Sciatic nerve (tissue), 2 donors: ENCODE measurements at regions not wholly inside any gene's neighbourhood (a gene's known extent, or its start where the extent isn't known, plus 50 kb on each side); places are given as distances from the start of the nearest gene placed in this dataset.
"Not testable (repeated sequence)": the region's sequence is repeated elsewhere in the genome, so short reads cannot be mapped to it uniquely, and the experiment has no call there.

Experiments
- ATAC-seq: fragments of 200-7000 bp; cut with Tn5 transposase; one replicate; pipeline ENCODE4 v1.9.1; 2020; ENCODE audit warnings: mild to moderate bottlenecking, moderate library complexity
- DNase-seq: peaks from one replicate; pipeline ENCODE4 v3.0.0-alpha.2; 2020; ENCODE audit warnings: low spot score
- intact Hi-C: fragments of 100-400 bp; cut with DNase I; formaldehyde crosslinking; loops from one replicate; pipeline ENCODE4 v1.14.2; 2022
- donor health status: DM: no; HTN: no; CAD: no.
- donor health status: DM: no; HTN: no; CAD: no.

- intact Hi-C loops: no loop called here
- ATAC-seq: no peak
- DNase-seq: no peak
Measured at GRCh38 chr11:38392176-38392575, 1794.1 kb upstream of the RAG2 start.

DNA sequence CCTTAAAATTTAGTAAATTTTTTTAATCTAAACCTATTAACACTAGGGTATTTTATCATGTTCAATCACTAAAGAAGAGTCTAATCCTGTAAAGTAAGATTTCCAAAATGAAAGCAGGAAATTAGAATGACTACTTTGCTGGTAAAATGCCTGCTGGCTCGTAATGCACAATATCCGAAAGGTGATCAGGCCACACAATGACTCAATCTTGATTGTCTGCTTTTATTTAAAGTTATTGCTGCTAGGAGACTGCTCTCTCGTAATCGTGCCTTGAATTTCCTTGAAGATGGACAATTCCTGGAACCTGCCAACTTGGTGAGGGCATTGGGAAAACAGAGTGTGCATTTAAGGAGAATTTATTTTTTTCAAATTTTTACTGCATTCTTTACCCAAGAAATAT is 1786.5 kb upstream of the RAG2 start:
- ATAC-seq (no peak), DNase-seq (no peak)
- intact Hi-C loops: no loop called here

DNA sequence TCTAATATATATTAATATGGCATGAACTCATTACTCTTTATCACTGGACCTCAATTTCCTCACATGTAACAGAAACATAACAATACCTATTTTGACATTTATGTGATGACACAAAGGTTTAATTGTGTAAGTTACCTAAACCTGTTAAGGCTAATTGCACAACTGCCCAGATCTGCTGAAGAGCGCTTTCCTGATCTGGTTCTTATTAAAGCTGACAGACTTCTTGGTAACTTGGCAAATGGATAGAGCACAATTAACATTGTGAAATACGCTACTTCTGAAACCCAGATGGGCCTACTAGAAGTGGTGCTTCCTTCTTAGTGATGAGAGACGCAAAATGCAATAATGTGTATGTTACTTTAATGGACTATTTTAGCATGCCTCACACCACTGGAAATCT is 1767.2 kb upstream of the RAG2 start:
- ATAC-seq: no peak
- no peak for DNase-seq
- intact Hi-C loops: no loop called here

DNA sequence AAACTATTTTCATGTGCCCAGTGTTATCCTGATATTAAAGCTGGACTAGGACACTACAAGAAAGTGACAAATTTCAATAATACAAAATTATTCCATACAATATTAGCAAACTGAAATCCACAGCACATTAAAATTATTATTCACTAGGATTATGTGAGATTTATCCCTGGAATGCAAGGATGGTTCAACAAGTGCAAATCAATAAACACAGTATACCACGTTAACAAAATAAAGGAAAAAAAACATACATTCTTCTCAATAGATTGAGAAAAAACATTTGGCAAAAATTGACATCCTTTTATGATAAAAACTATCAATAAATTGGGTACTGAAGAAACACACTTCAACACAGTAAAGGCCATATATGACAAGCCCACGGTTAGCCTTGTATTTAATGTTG is 1758.2 kb upstream of the RAG2 start:
- no peak for DNase-seq
- ATAC-seq: no peak
- intact Hi-C loops: no loop called here

DNA sequence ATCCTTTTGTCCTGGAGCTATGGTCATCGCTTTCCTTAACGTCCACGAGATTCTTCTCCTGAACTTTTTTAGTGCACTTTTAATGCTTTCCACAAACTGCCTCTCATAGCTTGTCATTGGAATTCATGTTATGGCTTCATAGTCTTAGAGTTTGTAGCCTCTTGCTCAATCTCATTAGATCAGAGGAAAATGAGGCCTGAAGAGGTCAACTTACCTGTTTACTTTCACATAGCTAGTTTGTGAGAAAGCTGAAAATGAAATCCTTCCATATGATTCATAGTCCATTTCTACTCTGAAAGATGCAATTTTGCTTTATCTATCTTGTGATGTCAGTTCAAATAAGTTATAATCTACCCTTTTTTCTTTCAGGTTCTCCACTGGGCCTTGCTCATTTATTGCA is 1747.2 kb upstream of the RAG2 start:
- intact Hi-C loops: no loop called here
- DNase-seq (no peak), ATAC-seq (no peak)

DNA sequence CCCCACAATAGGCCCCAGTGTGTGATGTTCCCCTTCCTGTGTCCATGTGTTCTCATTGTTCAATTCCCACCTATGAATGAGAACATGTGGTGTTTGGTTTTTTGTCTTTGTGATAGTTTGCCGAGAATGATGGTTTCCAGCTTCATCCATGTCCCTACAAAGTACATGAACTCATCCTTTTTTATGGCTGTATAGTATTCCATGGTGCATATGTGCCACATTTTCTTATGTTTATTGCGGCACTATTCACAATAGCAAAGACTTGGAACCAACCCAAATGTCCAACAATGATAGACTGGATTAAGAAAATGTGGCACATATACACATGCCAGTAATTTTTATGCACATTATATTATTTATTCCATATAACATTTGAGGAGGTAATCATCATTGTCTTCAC is 1743.6 kb upstream of the RAG2 start:
- ATAC-seq, DNase-seq, intact Hi-C loops: not testable (repeated sequence)

- intact Hi-C loops: no loop called here
Measured at GRCh38 chr11:38339835-38340440, 1741.9 kb upstream of the RAG2 start.

GRCh38 chr11:38338022-38338421 is 1740.0 kb upstream of the RAG2 start:
- intact Hi-C loops, DNase-seq, ATAC-seq: not testable (repeated sequence)

More at GRCh38 chr11:38339835-38340440, 1741.9 kb upstream of the RAG2 start:
- no peak for DNase-seq
- ATAC-seq: no peak

- DNase-seq (no peak), ATAC-seq (no peak)
- intact Hi-C loops: no loop called here
Measured at GRCh38 chr11:38332046-38332445, 1734.0 kb upstream of the RAG2 start.

GRCh38 chr11:38330578-38330977 is 1732.5 kb upstream of the RAG2 start:
- intact Hi-C loops: no loop called here
- no peak for DNase-seq
- no peak for ATAC-seq

DNA sequence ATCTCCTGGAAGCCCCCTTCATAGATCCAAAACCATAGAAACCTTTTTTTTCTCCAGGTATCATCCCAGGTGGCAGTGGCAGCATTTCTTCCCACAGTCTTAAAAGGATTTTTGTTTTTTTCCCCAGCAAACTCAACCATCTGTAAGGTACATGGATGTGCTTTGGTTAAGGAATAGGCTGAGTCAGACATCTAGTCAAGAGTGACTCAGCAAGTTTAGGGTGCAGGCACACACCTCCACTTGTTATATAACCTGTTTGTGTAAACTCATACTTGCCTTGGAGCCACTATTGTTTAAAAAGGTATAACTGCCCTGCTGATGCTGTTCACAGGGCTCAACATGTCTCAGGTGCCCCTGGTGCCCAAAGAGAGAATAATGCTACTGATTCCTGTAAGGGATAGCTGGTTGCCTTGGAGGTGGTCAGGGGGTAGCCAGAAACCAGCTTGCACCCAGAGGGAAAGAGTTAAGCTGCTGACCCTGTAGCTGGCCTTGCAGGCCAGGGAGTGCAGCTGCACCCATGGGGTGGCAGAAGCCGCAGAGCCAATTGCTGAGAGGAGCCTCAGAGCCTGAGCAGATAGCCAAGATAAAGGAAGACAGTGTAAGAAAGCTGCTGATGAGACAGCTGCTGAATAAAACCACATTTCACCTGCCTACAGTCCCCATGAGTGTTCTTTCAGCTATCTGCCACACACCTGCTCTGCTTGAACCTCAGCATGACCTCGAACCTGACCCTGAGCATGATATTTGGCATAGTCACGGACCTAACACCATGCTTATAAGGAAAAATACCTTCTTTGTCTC is 1726.1 kb upstream of the RAG2 start:
- DNase-seq: no peak
- intact Hi-C loops: no loop called here
- no peak for ATAC-seq

DNA sequence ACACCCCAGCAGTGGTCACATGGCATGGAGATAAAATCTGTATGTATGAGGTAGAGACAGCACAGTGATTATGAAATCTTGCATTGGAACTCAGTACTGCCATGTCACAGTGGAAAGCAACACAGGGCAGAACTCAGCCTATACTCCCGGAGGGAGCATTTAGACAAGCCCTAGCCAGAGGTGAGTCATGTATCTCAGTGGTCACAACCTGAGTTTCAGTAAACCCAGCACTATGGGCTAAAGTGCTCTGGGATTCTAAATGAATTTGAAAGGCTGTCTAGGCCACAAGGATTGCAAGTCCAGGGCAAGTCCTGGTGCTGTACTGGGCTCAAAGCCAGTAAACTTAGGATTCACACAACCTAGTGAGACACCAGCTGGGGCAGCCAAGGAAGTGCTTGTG is 1717.1 kb upstream of the RAG2 start:
- intact Hi-C loops: no loop called here
- ATAC-seq (no peak), DNase-seq (no peak)

GRCh38 chr11:38307455-38307854 is 1709.4 kb upstream of the RAG2 start:
- no peak for ATAC-seq
- intact Hi-C loops: no loop called here
- DNase-seq: no peak

- no peak for DNase-seq
- intact Hi-C loops: no loop called here
- ATAC-seq: no peak
Measured at GRCh38 chr11:38305682-38306081, 1707.6 kb upstream of the RAG2 start.

GRCh38 chr11:38304926-38305325 is 1706.9 kb upstream of the RAG2 start:
- intact Hi-C loops: no loop called here
- ATAC-seq (no peak), DNase-seq (no peak)

- intact Hi-C loops: no loop called here
- no peak for DNase-seq
- ATAC-seq: no peak
Measured at GRCh38 chr11:38302564-38302963, 1704.5 kb upstream of the RAG2 start.

GRCh38 chr11:38300570-38300969 is 1702.5 kb upstream of the RAG2 start:
- intact Hi-C loops: no loop called here
- ATAC-seq (no peak), DNase-seq (no peak)

- intact Hi-C loops: no loop called here
- DNase-seq: no peak
Measured at GRCh38 chr11:38296211-38296776, 1698.3 kb upstream of the RAG2 start.

DNA sequence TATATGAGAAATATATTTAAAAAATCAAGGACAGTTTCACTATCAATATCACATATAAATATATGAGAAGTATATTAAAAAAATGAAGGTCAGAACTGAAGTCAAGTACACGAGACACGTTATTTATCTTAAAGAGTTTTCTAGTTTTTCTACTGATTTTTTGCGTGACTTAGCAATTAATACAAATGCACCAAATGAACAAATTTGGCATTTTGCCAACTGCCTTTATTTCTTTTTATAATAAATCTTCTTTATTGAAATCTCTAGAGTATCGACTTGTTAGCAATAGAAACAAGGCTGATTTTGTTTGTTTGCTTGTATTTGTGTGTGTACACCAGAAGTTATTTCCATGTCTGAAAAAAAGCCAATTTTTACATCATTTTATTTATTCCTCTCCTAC is 1684.7 kb upstream of the RAG2 start:
- DNase-seq: no peak
- no peak for ATAC-seq
- intact Hi-C loops: no loop called here

More at GRCh38 chr11:38296211-38296776, 1698.3 kb upstream of the RAG2 start:
- ATAC-seq: no peak

DNA sequence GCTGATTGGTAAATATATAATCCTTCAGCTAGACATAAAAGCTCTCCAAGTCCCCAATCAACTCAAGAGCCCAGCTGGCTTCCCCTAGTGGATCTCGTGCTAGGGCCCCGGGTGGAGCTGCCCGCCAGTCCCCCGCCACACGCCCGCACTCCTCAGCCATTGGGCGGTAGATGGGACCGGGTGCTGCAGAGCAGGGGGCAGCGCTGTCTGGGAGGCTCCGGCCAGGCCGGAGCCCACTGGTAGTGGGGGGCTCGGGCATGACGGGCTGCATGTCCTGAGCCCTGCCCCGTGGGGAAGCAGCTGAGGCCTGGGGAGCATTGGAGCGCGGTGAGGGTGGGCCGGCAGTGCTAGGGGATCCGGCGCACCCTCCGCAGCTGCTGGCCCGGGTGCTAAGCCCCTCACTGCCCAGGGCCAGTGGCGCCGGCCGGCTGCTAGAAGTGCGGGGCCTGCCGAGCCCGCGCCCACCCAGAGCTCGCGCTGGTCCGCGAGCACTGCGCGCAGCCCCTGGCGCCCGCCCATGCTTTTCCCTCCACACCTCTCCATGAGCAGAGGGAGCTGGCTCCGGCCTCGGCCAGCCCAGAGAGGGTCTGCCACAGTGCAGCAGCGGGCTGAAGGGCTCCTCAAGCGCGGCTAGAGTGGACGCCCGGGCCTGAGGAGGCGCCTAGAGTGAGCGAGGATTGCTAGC is 1680.6 kb upstream of the RAG2 start:
- ATAC-seq: no peak
- intact Hi-C loops: no loop called here
- DNase-seq: no peak
